Esophagus squamous epithelium (tissue), 4 donors: ENCODE measurements at regions not wholly inside any gene's neighbourhood (a gene's known extent, or its start where the extent isn't known, plus 50 kb on each side); places are given as distances from the start of the nearest gene placed in this dataset.

Source experiments
- POLR2A ChIP-seq, 4 donors: fragments of 450-650 bp; IDR thresholded peaks; one replicate each; pipeline ENCODE4 v1.6.1; 2017; ENCODE audit warnings: antibody characterized with exemption in 4 of 4, mild to moderate bottlenecking in 4 of 4, moderate library complexity in 3 of 4
- TF ChIP-seq, protein P1 (sequence below), 6 experiments: fragments of 450-650 bp in 4 of 6; fragments of 200-600 bp in 2 of 6; sonication (generic) in 2 of 6; IDR thresholded peaks; one replicate each; pipeline ENCODE4 v1.5.1; 2016 to 2019; ENCODE audit warnings: antibody characterized with exemption in 6 of 6, mild to moderate bottlenecking in 4 of 6, moderate library complexity in 4 of 6

DNA sequence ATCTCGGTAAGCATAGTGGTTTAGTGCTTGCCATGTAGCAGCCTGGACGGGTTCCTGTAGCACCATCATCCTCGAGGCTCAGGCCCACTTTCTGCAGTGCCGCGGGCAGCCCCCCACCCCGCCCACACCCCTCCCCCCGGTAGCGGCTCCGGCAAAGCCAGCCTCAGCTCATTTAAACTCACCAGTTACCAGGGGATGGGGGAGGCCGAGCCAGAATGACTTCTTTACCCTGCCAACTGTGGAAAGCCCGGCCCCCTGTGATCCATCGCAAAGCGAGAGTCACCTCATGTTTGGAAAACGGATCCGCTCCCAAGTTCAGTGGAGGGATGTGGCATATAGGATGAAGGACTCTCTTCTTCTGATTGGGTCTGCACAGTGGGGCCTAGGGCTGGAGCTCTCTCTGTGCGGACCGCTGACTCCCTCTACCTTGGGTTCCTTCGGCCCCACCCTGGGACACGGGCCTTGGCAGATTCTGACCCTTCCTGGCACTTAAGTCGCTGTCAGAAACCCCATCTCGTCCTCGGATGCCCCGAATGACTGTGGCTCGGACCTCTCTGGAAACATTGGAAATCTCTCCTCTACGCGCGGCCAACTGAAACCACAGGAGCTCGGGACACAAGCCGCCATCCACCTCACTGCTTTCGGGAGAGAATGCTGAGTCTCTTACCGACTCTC, 337.8 kb upstream of the DEFB115 start:
- TF ChIP-seq, protein P1, sequence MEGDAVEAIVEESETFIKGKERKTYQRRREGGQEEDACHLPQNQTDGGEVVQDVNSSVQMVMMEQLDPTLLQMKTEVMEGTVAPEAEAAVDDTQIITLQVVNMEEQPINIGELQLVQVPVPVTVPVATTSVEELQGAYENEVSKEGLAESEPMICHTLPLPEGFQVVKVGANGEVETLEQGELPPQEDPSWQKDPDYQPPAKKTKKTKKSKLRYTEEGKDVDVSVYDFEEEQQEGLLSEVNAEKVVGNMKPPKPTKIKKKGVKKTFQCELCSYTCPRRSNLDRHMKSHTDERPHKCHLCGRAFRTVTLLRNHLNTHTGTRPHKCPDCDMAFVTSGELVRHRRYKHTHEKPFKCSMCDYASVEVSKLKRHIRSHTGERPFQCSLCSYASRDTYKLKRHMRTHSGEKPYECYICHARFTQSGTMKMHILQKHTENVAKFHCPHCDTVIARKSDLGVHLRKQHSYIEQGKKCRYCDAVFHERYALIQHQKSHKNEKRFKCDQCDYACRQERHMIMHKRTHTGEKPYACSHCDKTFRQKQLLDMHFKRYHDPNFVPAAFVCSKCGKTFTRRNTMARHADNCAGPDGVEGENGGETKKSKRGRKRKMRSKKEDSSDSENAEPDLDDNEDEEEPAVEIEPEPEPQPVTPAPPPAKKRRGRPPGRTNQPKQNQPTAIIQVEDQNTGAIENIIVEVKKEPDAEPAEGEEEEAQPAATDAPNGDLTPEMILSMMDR (IDR thresholded peaks at IDR 0.05) = no peak
- TF ChIP-seq POLR2A (IDR thresholded peaks at IDR 0.05) = no peak
